ENCODE measurements at regions not wholly inside any gene's neighbourhood (a gene's known extent, or its start where the extent isn't known, plus 50 kb on each side); places are given as distances from the start of the nearest gene placed in this dataset.
"Not testable (repeated sequence)": the region's sequence is repeated elsewhere in the genome, so short reads cannot be mapped to it uniquely, and the experiment has no call there.

DNA sequence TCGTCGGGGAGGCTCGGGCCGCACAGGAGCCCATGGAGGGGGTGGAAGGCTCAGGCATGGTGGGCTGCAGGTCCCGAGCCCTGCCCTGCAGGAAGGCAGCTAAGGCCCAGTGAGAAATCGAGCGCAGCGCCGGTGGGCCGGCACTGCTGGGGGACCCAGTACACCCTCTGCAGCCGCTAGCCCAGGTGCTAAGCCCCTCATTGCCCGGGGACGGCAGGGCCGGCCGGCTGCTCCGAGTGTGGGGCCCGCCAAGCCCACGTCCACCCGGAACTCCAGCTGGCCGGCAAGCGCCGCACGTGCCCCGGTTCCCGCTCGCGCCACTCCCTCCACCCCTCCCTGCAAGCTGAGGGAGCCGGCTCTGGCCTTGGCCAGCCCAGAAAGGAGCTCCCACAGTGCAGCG lies 395.6 kb upstream of the MGMT start:
- DNase-seq = not testable (repeated sequence)

GRCh38 chr10:129074939-129075338 lies 392.1 kb upstream of the MGMT start:
- DNase-seq = peak; percentile 68

DNA sequence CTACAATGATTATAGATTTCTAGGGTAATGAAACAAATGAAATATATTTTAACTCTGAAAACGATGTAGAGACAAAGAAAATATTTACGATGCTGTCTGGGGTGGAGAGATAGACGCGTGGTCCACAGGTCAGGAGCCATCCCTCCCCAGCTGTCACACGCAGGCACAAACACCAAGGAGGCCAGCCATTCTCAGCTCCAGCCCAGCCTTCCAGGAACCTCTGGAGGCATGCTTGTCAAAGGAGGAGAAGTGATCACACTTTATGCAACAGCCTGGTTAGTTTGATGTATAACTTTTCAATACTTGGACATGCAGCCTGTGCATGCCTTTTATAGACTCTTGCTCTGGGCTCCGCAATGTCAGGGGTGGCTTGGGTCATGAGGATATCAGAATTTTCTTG lies 391.5 kb upstream of the MGMT start:
- DNase-seq = no peak

DNA sequence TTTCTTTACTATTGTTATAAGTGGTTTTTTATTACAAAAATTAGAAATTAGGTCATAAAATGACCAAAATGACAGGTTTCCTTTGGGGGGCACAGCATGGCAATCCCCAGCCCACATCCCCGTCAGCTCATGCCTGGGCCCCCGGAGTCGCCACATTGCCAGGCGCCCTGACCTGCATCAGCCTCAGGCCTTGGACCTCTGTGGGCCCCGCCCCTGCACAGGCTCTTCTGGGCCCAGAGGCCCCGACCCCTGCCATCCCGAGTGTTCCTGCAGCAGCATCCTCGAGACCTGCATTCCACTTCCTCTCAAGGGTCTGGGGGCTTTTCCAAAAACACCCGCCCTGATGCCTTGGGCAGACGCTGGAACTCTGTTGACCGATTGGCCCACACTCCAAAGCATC lies 391.1 kb upstream of the MGMT start:
- DNase-seq = no peak

DNA sequence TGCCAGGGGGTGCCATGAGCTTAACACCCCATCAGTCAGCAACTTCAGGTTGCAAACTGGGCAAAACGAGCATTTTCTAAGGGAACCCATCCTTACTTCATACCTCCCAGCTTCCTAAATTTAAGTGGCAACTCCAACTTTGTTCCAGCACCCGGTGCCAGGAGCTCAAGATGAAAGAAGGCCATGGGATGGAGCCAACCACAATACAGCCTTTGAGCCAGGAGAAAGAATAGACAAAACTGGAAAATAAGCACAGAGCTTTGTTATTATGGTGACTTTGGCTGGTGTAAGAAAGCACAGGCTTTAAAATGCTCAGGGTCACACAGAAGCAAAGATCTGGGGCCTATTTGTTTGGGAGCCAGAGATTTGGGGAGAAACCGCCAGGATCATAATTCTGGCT lies 388.7 kb upstream of the MGMT start:
- no peak for DNase-seq

DNA sequence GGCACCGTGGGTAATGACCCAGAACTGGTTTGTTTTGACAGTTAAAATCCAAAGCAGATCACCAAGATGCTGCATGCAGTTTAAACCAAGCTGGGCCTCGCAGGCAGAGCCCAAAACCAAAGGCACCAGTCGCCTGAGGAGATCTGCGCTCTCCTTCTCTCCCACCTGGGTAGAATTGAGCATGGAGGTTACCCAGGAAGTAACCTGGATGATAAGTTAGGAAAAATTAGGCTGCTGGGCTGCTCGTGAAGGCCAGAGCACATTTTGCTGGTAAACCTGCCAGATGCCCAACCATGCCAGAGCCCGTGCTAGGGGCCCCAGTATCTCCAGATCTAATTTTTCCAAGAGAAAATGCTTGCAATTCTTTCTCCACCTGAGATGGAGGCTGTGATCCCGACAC lies 388.3 kb upstream of the MGMT start:
- DNase-seq = no peak

GRCh38 chr10:129079705-129080104 lies 387.3 kb upstream of the MGMT start:
- no peak for DNase-seq

GRCh38 chr10:129085811-129086210 lies 381.2 kb upstream of the MGMT start:
- DNase-seq = no peak

DNA sequence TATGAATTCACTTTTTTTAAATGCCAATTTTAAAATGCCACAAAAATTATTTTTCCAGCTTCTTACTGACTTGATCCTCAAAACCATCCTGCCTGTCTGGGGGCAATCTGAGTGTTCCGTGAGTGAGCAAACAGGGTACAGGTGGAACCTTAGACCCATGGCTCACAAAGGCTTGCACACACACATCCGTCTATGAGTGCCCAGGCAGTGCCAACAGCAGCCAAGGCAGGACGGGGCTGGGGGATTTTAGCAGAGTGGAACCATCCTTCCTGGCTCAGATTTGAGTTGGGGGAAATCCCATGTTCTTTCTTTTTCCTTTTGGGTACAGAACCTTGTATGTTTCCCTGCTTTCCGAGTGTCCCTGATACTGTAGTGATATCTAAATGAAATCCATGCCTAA lies 377.7 kb upstream of the MGMT start:
- no peak for DNase-seq

DNA sequence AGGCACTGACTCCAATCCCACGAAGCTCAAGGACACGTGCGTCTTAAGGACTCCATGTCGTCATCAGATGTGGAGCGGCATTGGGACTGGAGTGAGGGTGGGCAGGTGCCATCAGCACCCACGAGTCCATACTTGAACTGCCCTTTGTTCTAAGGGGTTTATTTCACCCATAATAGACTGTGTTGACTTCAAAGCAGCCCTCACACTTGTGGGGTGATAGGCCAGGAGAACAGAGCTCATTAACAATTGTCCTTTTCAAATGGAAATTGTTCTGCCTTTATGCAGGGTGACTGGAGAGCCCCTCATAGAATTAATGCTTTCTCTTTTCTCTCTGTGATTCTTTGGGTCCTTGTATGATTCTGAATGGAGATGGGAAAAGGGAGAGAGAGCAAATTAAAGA lies 376.9 kb upstream of the MGMT start:
- no peak for DNase-seq

DNA sequence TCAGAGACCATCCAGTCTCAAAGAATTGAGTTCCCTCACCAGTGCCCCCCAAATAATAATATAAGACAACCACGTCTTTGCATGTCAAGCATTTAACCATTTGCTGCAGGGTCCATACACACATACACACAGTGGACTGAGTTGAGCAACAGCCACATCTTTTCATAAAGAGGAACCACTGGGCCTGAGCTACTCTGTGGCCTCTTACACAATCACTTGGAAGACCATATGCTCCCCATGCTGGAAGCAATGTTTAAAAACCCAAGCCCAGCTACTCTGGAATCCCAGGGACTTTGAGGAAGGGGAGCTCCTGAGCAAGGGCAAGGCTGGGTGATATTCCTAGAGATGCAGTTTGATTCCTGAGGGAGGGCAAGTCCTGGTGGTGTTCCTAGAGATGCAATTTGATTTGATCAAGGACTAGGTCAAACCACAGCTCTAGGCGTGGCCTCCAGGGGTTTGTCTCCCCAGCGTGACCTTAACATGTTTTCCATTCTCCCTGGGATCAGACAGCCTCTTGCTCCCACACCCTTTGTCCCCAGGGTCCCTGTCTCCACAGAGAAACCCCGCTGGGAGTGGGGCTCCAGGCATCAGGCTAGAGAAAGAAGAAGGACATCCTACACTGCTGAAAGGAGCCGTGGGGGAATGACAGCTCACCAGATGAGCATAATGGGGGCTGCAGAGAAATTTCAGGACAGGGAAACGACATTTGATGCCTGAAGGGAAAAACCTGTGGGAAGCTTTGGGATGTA lies 376.2 kb upstream of the MGMT start:
- DNase-seq = no peak

DNA sequence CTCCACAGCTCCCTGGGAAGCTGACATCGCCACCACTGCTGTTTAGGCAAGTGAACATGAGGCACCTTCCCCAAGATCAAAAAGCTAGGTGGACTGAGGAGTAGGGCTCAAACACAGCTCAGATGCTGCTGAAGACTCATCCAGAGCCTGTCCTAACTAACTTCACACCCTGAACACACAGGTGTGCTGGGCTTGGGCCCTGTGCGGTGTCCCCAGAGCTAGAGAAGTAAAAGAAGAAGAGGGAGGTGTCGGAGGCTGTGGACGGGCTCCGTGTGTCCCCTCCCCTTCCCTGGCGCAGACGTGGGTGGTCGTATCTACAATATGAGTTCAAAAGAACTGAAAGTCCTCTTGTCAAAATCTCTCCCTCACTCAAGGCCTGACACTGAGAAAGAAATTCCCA lies 373.4 kb upstream of the MGMT start:
- DNase-seq = no peak

DNA sequence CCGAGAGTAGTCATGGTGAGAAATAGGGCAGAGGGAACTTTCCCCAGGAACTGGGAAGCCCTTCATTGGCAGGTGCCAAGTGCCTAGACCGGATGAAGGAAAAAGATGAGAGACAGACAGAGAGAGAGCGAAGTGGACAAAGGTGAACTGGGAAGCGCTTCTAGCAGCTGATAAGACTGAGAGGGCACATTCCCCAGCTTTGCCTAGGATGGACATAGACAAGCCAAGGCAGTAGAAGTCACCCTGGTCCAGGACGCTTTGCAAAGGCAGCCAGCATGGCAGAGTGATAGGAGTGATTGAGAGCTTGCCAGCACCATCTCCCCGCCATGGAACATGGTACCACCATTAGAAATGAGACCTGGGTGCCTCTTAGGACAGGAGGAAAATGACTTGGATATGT lies 372.8 kb upstream of the MGMT start:
- no peak for DNase-seq

GRCh38 chr10:129094861-129095260 lies 372.2 kb upstream of the MGMT start:
- no peak for DNase-seq

DNA sequence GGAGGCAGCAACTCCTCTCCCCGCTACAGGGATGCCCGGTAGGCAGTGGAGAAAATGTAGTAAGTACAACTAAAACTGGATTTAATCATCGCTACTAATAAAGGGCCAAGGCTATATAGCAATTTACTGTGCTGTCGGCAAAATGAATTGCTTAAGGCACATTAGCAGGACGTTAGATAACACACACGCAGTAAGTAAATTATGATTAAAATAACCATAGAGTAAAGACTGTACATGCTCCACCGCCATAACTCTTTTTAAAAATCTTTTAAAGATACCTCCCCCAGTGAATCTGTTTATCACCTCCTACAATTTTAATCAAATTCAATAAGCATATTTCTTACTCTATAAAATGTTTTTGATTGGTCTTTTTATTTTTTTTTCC lies 371.4 kb upstream of the MGMT start:
- no peak for DNase-seq

DNA sequence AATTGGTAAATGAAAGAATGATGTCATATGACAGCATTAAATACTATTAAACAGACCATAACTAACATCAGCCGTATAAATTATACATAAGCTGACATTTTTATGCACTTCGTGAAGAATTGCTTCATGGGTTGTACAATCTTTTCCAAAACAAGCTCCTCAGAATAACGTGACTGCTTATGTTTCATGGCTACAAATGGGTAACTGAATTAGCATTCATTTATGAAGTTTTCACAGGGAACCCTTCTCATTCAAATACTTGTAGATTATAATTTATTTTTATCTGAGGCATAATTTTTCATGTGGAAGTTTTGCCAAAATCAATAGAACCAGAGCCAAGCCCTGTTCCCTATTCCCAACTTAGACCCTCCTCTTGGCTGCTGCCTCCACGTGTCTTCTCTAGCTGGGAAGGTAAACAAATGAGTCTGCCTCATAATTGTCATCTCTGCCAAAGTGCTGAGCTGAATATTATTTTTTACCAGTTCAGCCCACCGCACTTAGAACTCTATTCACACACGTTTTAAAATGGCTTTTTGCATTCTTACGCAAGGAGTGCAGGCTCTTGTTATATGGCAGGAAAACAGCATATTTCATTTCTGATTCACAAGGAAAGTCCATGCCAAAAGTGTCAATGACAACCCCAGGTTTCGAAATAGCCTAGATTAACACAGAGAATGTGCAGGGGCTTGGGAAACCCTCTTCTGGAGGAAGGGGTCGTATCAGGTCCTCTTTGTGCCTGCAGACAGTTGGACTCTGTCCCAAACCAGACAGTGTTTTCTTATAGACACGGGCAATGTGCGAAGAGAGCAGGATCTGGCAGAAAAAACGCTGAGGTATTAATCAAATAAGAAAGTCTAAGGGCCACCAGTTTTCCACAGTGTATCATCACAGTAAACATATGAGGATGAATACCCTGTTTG lies 370.7 kb upstream of the MGMT start:
- peak; percentile 12 for DNase-seq

GRCh38 chr10:129097776-129098330 lies 369.2 kb upstream of the MGMT start:
- no peak for DNase-seq

GRCh38 chr10:129098517-129098916 lies 368.5 kb upstream of the MGMT start:
- no peak for DNase-seq

- no peak for DNase-seq
These were observed 367.6 kb upstream of the MGMT start for GRCh38 chr10:129099486-129099885.

- DNase-seq = no peak
These were observed 367.0 kb upstream of the MGMT start for GRCh38 chr10:129099992-129100391.

DNA sequence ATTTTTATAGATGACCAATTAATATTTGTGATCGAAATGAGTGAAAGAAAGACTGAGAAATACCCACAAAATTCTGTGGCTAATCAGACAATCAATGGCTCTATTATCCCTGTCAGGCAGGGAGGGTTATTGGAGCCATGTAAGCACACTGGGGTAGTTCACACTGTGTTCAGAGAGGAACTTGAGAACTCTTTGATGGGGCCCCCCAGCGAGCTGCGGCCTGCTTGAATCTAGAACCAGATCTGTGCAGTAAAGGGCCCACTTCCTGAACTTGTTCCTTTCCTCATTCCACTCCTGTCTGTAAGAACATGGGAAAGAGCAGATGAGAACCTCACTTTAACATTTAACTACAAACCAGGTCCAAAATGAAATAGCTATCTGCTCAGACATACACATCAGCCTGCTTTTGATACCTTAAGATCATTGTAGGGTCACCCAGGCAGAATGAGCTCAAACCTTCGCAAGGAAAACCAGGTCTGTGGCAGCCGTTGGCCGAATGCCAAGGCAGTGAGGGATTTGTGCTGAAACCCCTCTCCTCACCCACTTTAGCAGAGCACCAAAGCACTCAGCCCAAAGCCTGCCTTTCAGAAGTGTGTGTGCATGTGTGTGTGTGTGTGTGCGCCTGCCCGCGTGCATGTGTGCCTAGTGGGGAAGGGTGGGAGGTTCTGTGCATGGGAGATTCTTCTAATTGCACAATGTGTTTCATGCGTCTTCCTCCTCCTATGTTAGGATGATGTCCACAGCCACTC lies 365.6 kb upstream of the MGMT start:
- DNase-seq = no peak

- DNase-seq = no peak
These were observed 363.9 kb upstream of the MGMT start for GRCh38 chr10:129102906-129103693.

All from NCI-H2029 treated with DMSO at 0.1 percent for 48 hours (cell line).